ENCODE measurements at regions not wholly inside any gene's neighbourhood (a gene's known extent, or its start where the extent isn't known, plus 50 kb on each side); places are given as distances from the start of the nearest gene placed in this dataset.
A peak's percentile ranks its signal among the peaks of the same experiment; 100 is the strongest.

DNA sequence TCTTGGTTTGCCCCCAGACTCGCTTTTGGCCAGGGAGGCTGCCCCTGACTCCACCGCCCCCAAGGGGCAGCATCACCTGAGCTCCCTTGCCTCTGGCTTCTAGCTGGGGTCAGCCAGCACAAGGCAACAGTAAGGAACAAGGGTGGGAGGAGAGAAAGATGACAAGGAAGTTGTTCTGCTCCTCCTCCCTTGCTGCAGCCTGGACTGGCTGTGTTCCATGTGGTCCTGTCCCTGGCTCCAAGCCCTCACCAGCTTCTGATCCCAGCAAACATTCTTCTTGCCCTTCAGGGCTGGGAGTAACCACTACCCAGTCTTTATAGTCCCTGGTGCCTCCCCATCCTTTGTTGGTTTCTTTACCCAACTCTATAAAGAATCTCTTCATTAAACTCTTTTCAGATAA lies 100.3 kb upstream of the SPIN1 start:
- TF ChIP-seq, protein P1, sequence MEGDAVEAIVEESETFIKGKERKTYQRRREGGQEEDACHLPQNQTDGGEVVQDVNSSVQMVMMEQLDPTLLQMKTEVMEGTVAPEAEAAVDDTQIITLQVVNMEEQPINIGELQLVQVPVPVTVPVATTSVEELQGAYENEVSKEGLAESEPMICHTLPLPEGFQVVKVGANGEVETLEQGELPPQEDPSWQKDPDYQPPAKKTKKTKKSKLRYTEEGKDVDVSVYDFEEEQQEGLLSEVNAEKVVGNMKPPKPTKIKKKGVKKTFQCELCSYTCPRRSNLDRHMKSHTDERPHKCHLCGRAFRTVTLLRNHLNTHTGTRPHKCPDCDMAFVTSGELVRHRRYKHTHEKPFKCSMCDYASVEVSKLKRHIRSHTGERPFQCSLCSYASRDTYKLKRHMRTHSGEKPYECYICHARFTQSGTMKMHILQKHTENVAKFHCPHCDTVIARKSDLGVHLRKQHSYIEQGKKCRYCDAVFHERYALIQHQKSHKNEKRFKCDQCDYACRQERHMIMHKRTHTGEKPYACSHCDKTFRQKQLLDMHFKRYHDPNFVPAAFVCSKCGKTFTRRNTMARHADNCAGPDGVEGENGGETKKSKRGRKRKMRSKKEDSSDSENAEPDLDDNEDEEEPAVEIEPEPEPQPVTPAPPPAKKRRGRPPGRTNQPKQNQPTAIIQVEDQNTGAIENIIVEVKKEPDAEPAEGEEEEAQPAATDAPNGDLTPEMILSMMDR (conservative IDR thresholded peaks at IDR 0.05; ENCODE audit: low read depth in 2 of 2), result peak in 1 of 2 experiments; percentile 26; a peak in 1 of 4 replicates
- TF ChIP-seq CREB1 (CRISPR knock-in tag; IDR thresholded peaks at IDR 0.05; ENCODE audit: low read depth), result no peak
- TF ChIP-seq JUNB (IDR thresholded peaks at IDR 0.05; ENCODE audit: unreplicated experiment), result no peak
- TF ChIP-seq REST (IDR thresholded peaks at IDR 0.05; ENCODE audit: unreplicated experiment), result no peak
- TF ChIP-seq EZH2 (IDR thresholded peaks at IDR 0.05; ENCODE audit: low read depth, unreplicated experiment), result no peak
- TF ChIP-seq POLR2AphosphoS5 (IDR thresholded peaks at IDR 0.05; ENCODE audit: low read depth), result no peak
- TF ChIP-seq EZH2phosphoT487 (IDR thresholded peaks at IDR 0.05; ENCODE audit: unreplicated experiment), result no peak
- TF ChIP-seq, protein P2, sequence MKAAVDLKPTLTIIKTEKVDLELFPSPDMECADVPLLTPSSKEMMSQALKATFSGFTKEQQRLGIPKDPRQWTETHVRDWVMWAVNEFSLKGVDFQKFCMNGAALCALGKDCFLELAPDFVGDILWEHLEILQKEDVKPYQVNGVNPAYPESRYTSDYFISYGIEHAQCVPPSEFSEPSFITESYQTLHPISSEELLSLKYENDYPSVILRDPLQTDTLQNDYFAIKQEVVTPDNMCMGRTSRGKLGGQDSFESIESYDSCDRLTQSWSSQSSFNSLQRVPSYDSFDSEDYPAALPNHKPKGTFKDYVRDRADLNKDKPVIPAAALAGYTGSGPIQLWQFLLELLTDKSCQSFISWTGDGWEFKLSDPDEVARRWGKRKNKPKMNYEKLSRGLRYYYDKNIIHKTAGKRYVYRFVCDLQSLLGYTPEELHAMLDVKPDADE (IDR thresholded peaks at IDR 0.05), result no peak
- no peak for TF ChIP-seq STAT1 (IDR thresholded peaks at IDR 0.05; ENCODE audit: unreplicated experiment)
- no peak for TF ChIP-seq ZNF331 (CRISPR knock-in tag; IDR thresholded peaks at IDR 0.05; ENCODE audit: low read depth)
- no peak for TF ChIP-seq ZNF462 (CRISPR knock-in tag; IDR thresholded peaks at IDR 0.05)
- no peak for TF ChIP-seq ZNF114 (CRISPR knock-in tag; IDR thresholded peaks at IDR 0.05)

Measured in GM23338 (cell line).